Ovary (tissue), 3 donors: ENCODE measurements at regions not wholly inside any gene's neighbourhood (a gene's known extent, or its start where the extent isn't known, plus 50 kb on each side); places are given as distances from the start of the nearest gene placed in this dataset.

Source experiments
- CTCF ChIP-seq, 3 donors: fragments of 450-650 bp in 2 of 3; fragments of 200-600 bp in 1 of 3; IDR thresholded peaks; one replicate each; pipeline versions ENCODE4 v1.5.1 to v1.8.0; 2016 to 2022; ENCODE audit warnings: antibody characterized with exemption in 3 of 3, mild to moderate bottlenecking in 1 of 3
- POLR2A ChIP-seq: fragments of 450-650 bp; IDR thresholded peaks from one replicate; pipeline ENCODE4 v1.6.1; 2017; ENCODE audit warnings: antibody characterized with exemption, mild to moderate bottlenecking, moderate library complexity
- donor health status: DM: no; HTN: no; CAD: no.

- TF ChIP-seq CTCF (IDR thresholded peaks at IDR 0.05) (no peak), POLR2A (no peak)
Measured at GRCh38 chr14:23723911-23724310, 87.7 kb downstream of the DHRS2 start.
